ENCODE measurements at regions not wholly inside any gene's neighbourhood (a gene's known extent, or its start where the extent isn't known, plus 50 kb on each side); places are given as distances from the start of the nearest gene placed in this dataset.
"Not testable (repeated sequence)": the region's sequence is repeated elsewhere in the genome, so short reads cannot be mapped to it uniquely, and the experiment has no call there.

DNA sequence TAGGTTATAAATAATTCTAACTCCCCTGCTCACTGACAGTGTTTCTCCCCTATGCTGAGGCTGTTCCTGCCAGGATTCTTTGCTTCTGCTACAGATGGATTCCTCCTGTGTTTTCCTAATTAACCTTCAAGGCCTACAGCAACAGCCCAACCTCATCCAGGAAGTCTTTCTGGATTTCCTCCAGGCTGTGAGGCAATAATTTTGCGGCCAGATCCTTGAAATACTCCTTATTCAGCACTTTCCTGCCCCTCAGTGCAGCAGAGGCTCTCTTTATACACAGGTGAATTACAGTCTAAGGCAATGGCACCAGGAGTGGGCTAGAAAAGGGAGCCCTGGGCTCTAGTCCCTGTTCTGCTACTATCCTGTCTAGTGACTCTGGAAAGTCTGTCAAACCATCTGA is 102.1 kb upstream of the PRSS12 start:
- TF ChIP-seq, protein P1, sequence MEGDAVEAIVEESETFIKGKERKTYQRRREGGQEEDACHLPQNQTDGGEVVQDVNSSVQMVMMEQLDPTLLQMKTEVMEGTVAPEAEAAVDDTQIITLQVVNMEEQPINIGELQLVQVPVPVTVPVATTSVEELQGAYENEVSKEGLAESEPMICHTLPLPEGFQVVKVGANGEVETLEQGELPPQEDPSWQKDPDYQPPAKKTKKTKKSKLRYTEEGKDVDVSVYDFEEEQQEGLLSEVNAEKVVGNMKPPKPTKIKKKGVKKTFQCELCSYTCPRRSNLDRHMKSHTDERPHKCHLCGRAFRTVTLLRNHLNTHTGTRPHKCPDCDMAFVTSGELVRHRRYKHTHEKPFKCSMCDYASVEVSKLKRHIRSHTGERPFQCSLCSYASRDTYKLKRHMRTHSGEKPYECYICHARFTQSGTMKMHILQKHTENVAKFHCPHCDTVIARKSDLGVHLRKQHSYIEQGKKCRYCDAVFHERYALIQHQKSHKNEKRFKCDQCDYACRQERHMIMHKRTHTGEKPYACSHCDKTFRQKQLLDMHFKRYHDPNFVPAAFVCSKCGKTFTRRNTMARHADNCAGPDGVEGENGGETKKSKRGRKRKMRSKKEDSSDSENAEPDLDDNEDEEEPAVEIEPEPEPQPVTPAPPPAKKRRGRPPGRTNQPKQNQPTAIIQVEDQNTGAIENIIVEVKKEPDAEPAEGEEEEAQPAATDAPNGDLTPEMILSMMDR (IDR thresholded peaks at IDR 0.05 in 8 of 11, conservative IDR thresholded peaks at IDR 0.05 in 3 of 11): not testable (repeated sequence)
- not testable (repeated sequence) for TF ChIP-seq POLR2A (IDR thresholded peaks at IDR 0.05)

Measured in spleen (tissue), 7 donors.